ENCODE measurements at regions not wholly inside any gene's neighbourhood (a gene's known extent, or its start where the extent isn't known, plus 50 kb on each side); places are given as distances from the start of the nearest gene placed in this dataset.

DNA sequence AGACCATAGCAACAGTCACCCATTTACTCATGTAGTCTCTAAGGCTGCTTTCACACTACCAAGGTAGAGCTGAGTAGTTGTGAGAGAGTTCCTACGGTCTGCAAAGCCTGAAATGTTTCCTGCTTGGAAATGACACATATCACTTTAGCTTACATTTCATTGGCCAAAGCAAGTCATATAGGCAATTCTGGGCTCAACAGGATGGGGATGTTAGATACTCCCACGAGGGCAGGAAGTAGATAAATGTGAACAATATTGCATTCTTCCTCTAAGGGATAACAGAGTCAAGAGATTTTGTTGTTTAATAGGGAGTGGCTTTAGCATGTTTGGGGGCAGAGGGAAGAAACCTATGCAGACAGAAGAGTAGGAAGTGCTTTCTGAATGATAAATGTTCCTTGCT, 355.6 kb upstream of the THRB start:
- no peak for DNase-seq

DNA sequence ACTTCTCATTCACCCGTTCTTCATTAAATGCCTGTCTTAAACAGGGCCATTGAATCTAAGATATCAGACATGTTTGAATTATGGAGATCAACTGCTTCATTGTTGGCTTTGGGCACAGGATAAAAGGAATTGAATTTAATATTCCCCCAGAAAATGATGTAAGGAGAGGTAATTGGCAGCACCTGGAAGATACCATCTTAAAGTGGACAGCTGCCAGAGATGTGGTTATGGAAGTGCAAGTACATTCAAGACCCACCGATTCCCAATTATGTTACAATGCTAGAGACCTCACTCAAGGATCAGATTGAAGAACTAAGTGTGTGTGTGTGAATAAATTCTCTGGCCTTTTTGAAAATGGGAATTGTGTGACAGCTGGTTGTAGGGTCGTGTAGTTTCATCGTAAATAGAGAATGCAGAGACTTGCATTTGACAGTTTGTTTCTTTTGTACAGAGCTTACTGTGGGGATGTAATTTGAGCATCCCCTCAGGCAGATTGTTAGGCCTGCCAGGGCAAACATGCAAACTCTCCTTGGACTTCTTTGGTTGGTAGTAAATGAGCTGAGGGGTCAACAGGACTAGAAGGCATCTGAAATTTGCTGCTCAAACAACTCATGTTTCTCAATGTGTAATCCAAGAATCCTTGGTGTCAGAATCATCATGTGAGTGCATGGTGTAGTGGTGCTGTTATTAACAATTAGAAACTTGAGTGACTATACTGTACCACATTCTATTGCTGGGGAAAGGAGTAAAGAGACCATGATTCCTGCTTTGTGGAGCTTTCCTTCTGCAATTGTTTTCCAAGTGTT, 359.2 kb upstream of the THRB start:
- peak; percentile 10 for DNase-seq

DNA sequence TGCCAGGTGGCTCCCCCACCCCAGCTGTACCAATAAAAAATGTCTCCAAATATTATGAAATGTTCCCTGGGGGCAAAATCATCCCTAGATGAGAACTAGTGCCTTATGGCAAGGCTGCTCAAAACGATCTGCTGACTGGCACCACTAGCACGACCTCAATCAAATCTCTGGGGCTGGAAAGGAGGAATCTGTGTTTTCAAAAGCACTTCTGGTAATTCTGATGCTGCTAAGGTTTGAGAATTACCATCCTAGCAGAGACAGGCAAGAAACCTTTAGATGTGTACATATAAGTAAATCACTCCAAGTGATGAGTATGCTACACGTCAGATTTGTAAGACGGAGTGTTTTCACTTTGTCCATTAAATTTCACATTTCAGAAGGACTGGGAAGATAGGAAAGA, 360.1 kb upstream of the THRB start:
- DNase-seq, result no peak

DNA sequence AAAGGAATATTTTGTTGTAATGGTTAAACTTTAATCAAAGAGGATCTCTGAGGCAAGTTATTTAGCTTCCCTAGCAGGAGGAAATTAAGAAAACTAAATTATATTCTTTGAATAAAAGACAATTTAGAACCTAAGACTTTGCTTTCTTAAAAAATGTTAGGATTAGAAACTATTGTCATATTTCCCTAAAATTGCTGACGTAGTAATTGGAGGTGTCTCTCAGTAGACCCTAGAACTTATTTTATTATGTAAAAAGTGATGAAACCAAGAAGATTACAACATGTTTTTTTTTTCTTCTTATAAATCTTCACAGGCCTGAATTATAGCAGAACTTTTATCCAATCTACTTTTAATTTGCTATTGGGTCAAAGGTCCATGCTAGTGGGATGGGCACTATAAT, 363.3 kb upstream of the THRB start:
- DNase-seq, result no peak

DNA sequence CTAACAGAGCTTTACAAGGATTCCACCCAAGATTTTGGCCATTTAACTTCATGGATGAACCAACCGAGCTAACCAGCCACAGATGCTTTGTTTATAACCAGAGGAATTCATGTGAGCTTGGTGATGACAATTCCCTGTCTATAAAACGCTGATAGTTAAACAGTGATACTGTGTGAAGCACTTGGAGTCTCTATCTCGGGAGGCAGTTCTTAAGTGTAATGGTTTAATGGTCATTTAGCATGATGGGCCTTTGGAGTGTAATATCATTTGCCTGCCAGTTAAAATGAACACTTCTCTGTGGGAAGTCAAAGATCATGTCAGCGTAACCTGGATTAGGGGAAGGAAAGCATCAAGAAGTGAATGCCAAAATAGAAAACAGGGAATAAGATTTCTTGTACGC, 368.6 kb upstream of the THRB start:
- no peak for DNase-seq

DNA sequence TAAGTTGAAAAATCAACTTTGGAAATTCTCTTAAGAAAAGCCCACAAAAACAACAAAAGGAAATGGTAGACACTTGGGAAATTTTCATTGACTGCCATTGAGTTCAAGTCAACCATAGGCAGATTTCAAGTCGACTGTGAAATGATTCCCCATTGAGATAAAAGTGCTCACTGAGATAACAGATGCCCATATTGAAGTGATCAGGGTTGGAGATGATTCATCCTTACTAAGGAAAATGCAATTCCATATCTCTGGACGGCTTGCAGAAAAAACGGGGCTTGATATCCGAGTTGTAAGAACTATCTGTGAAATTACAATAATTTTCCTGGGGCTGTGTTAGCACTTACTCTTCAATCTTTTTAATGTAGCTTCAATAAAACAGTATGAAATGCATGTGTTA, 373.1 kb upstream of the THRB start:
- no peak for DNase-seq

DNA sequence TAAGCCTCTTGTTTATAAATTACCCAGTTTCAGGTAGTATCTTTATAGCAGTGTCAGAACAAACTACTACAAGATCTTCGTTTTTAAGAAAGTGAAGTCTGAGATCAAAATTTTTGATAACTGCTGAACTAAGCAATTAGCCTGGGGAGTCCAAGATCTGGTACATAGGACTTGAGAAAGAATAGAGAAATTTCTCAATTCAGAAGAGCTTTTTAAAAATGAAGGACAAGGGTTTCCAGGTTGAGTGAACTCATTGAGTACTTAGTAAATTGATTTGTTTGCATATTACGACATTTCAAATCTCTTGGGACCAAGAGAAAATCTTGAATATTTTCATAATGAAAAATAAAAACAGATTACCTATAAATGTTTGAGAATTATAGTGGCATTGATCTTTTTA, 386.6 kb upstream of the THRB start:
- DNase-seq, result no peak

DNA sequence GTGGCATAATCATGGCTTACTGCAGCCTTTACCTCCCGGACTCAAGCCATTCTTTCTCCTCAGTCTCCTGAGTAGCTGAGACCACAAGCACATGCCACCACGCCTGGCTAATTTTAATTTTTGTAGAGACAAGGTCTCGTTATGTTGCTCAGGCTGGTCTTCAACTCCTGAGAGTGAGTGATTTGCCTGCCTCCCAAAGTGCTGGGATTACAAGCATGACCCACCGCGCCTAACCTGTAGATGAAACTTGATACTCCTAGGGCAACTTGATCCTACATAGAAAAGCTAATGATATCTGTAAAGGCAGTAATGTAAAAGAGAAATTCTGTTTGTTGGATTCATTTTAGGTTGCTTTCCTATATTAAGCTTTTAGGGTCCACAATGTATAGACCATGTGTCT, 391.9 kb upstream of the THRB start:
- DNase-seq, result no peak

DNA sequence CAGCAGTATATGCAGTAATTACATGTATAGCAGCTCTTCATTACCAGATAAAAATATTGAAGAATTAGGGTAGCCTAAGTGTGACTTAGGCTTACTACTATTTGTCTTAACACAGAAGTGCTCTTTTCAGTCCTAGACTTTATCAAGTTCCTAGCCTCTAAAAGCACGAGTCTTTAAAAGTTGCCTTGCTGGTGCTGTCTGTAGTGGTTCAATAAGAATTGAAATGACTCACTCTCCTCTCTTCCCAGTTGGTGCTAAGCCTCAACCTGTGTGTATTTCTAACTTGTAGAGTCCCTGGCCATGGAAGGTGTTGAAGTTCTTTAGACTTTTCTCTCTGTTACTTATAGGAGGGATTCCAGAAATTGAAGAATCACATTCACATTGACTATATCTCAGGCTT, 395.4 kb upstream of the THRB start:
- no peak for DNase-seq

DNA sequence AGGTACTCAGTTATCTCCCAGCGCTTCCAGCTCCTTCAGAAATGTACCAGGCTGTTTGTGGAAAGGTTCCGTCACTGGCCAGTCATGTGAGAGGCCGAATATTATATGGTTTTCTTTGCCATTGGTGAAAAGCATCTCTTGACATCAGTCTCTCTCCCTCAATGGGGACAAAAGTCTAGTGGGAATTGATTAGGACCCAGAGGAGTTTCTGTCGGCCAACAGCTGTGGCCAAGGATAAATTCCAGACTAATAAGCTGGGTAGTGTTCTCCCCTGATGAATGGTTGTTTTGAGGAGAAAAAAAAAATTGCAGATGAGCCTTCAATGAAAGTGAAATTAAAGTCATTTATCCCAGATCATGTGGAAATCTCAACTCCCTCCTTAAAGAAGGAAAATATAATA, 404.7 kb upstream of the THRB start:
- DNase-seq, result no peak

DNA sequence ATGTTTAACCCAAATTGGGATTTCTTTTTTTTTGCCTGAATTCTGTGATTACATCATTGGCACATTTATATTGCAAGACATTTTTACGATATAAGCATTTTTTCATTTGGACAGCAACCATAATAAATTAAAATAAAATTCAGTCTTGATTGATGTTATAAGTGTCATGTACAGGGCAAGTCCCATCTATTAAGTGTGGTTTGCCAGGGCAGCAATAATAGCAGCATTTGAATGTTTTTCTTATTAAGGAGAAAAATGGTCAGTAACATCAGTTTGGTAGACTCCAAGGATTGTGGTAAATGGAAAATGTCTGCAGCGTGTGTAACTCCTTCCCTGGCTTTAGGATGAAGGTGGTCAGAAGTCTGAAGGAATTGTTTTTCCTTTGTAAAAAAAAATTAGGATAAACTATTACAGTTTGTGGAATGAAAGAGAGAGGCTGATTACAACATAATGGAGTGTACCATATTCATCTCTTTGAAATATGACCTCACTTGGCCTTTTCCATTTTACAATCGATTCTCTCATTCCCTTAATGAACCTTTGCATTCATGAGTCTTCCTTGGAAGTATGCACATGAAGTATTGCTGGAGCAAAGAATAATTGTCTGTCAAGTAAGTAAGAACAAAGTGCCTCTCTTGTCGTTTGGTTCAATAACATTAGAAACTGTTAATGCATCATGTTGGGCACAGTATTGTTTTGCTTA, 405.4 kb upstream of the THRB start:
- DNase-seq, result no peak

DNA sequence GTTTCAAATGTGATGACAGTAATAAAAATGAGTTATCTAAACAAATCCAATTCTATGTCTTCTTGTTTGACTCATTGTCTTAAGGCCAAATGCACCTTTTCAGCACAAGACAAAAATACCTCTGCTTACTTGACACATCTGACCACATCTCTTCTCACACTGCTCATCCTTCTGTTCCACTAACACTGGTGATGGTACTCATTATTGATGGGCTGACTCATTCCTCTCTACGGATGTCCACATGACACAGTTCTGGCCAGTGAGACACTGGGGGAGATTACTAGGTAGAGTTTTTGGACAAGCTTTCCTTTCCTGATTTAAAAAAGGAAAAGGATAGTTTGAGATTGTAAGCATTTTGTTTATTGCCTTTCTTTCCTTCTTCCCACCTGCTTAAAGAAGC, 410.6 kb upstream of the THRB start:
- no peak for DNase-seq

DNA sequence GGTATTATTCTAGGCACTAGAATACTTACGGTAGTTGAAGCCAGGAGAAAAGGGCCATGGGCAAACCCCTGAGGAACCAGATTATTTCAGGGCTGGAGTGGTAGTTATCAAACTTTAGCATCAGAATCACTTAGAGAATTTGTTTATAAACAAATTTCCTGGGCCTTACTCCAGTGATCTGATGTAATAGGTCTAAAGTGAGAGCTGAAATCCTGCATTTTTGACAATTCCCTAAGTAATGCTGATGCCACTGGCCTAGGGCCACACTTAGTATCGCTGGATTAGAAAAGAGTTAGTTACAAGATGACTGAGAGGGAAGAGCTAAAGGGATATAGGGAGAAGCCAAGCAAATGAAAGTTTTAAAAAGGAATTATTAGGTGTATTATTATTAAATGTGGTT, 412.5 kb upstream of the THRB start:
- no peak for DNase-seq

DNA sequence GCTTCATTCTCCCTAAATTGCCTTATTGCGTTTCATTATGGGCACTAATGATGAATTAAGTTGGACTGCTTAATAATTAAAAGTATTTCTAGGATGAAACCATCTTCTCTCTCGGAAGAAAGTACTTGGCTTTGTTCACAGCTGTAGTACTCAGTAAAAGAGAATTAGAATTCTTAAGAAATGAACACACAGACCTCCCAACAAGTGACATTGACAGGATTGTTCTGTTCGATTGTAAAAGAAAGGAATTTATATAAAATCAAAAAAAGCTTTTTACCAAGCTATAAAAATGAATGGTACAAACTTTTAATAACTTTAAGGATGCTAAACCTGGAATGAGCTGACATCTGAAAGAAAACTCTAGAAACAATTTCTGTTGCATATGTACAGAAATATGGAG, 416.4 kb upstream of the THRB start:
- no peak for DNase-seq

DNA sequence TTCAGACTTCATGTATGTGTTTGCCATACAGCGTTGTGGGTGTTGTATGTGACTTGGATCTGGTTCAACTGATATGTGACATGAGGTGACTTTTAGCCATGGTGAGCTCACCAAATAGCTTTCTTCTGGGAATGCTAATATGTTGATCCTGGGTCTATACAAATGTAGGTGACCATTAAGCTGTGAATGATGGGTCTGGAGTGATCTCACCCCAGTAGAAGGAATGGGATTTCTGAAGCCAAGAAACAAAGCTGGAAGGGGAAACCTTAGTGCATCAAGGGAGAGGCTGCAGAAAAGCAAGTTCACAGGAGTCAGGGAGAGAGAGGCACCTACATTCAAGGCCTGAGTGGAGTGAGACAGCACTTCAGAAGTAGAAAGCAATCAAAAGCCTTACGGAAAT, 421.0 kb upstream of the THRB start:
- DNase-seq, result no peak

DNA sequence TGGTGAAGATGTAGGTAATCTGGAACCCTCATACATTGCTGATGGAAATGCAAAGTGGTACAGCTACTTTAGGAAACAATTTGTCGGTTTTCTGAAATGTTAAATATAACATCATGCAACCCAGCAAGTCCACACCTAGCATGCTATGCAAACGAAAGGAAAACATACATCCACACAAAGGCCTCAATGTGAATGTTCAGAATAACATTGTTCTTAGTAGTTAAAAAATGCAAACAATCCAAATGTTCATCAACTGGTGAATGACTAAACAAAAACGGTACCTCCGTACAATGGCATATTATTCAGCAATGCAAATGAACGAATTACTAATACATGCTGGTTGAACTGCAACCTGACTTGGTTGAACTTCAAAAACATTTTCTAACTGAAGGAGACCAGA, 423.3 kb upstream of the THRB start:
- DNase-seq, result no peak

DNA sequence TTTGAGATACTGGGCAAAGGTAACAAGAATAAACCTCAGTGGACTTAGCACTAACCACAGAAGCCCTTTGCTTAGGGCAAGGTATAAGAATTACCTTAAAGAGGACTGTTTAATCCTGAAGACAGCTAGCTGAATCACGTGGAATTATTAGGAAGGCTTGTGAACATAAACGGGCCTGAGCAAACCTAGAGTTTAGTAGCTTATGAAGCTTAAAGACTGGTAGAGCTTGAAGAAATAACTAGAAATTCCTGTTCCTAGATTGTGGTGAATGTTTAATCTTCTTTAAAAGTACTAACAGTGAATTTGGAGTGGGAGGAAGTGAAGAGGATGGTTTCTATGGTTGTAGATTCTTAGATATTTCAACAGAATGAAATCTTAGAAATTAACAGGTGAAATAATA, 428.9 kb upstream of the THRB start:
- no peak for DNase-seq

DNA sequence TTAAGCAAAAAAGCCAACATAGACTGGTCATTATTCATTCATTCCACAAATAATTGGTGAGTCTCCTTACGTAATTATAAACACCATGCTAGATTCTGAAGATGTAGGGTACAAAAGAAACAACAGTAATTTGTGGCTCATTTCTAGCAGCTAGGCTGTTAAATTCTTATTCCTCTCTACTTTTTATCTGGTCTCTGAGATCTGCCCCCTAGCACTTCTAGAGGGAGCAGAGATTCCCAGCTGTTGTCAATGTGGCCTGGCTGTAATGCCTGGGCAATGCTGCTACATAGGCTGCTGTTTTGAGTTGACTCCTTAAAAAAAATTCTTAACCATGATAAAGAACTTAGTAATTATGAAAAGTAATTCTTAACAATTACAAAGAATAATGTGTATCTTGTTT, 434.9 kb upstream of the THRB start:
- DNase-seq, result no peak

DNA sequence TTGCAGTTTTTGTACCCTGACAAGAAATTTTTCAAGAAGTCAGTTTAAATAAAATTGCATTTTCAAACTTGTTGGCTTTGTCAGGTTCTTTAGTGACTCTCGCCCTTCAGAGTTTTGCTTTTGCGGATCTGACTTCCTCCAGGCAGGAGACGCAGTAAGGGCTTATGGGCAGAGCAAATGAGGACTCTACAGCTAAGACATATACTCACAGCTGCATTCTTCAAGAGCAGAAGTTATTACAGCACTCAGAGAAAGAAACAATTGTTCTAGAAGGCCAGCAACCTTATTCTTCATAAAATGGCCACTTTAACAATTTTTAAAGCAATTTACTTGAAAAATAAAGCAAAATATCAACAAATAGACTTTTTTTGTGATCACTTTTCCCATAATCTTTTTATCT, 438.8 kb upstream of the THRB start:
- DNase-seq, result no peak

DNA sequence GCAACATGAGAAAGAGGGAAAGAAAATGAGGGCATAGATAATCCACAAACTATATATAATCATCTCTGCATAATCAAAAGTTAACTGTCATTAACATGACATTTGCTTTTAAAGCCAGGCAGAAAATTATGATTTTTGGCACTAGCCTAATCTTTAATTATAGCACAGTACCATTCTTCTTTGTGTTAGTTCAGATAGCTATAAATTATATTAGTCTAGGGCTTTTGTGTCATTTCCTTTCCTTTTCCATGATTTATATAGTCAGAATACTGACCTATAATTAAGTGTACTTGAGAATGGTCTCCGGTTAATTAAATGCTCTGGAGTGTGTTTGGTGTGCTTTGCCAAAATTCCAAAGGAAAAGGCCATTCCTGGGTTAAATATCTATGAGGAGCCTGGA, 441.9 kb upstream of the THRB start:
- no peak for DNase-seq

DNA sequence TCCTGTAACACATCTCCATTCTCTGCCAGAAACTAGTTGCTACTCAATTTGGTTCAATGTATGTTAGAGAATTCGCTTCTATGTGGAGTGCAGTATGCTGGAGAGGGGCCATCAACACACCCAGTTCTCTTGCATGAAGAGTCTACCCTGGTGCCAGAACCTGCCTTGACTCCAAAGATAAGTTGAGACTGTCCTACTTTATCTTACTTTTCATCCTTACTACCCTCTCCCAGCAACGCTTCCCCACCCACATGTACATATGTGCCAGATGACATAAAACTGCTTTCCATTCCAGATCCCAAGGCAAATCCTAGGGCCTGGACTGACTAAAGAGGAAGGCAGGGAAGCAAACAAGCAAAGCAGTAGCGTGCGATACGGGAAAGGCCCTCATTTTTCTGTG, 442.6 kb upstream of the THRB start:
- no peak for DNase-seq

DNA sequence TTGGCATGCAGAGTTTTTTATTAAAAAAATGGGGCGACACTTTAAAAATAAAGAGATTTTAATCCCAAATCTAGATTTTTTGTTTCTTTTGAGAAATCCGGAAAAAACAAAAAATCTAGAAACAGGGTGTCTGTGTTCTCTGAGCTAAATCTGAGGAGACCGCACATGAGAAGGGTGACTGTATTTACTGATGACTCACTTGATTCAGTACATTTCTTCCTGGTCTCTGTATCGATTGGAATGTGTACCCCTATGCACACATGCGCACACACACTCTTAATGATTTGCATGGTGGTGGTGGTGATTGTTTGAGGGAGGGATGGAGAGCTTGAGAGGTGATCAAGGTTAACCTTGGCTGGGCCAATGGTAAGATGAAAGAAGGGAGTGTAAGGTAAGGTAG, 443.1 kb upstream of the THRB start:
- no peak for DNase-seq

DNA sequence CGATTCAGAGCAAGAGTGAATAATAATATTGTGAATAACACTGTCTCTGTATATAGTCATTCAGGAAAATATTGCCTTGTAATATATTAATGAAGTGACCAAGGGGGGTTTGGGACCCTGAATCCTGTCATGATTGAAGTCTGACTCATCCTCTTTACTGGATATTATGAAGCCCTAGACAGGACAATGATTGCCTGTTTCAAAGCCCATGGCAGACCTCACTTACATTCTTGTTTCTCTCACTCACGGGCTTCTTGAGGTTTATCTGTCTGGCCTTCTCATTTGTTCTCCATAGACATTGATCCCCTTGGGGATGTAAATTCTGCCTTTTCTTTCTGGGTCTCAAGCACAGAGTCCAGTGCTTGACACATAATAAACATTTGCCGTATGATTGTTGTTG, 449.3 kb upstream of the THRB start:
- DNase-seq, result no peak

DNA sequence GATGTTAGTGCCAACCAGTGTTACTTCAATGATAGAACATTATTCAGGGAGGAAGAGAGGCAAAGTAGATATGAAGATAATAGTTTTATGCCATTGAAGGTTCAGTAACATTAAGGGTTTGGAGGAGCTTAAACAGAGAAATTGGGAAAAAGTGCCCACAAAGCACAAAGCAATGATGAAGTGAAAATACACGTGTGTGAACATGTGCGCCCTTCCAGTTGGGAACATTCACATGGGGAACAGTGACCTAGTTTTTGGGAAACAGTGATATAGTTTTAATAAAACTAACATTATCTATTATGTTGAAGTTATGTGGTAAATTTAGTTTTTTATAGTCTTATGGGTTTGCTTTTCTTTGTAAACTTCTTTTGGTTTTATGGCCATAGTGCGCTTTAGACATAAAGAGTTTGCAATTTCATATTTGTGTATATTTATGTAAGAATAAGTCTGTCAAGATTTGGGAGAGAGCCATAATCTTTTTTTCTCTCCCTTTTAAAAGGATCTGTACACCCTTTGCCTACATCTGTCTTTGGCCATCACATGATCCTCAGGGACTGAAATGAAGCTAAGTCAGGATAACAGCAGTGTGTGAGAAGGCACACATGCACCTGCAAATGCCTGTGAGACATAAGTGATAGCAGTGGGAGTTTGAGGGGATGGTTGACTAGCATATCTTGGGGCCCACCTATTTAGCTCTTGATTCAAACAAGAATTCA, 450.3 kb upstream of the THRB start:
- DNase-seq, result no peak

All from NCI-H1092 (cell line).